H1 (cell line): ENCODE measurements at regions not wholly inside any gene's neighbourhood (a gene's known extent, or its start where the extent isn't known, plus 50 kb on each side); places are given as distances from the start of the nearest gene placed in this dataset.

Experiments
- CTCF ChIA-PET: fragments of 300-600 bp; sonication (Branson Sonifier 250); formaldehyde crosslinking; loops from one replicate; lab custom pipeline; 2021; ENCODE audit not compliant: partially characterized antibody; lab: Charles Lee
- POLR2A ChIA-PET: fragments of 300-600 bp; sonication (Branson Sonifier 250); formaldehyde crosslinking; loops from one replicate; lab custom pipeline; 2021; ENCODE audit warnings: inconsistent platforms; ENCODE audit not compliant: partially characterized antibody; lab: Charles Lee
- DNase-seq, 2 experiments: peaks; one replicate each; pipeline versions ENCODE4 v3.0.0 to v3.0.0-alpha.2; 2010 to 2022; ENCODE audit warnings: low spot score in 2 of 2, low read depth in 1 of 2, mixed read lengths in 1 of 2
- FAIRE-seq: peaks from 2 replicates; lab custom pipeline; 2011; peaks lifted over from hg19 to GRCh38; lab: Jason Lieb, UNC
- H2AFZ ChIP-seq: 2 replicates; pipeline ENCODE4 v1.8.1; 2012; ENCODE audit warnings: low read length, inconsistent platforms
- H2AK5ac ChIP-seq: 2 replicates; pipeline ENCODE4 v1.6.1; 2013; ENCODE audit warnings: low read depth, low read length
- H2BK120ac ChIP-seq: replicated peaks from 2 replicates; pipeline ENCODE3; 2013; ENCODE audit warnings: low read depth, low read length, inconsistent platforms
- H2BK12ac ChIP-seq: 2 replicates; pipeline ENCODE4 v1.6.1; 2013; ENCODE audit warnings: low read depth, low read length
- H2BK15ac ChIP-seq: 2 replicates; pipeline ENCODE4 v1.6.1; 2013; ENCODE audit warnings: low read length
- H2BK20ac ChIP-seq: 2 replicates; pipeline ENCODE4 v1.6.1; 2013; ENCODE audit warnings: low read length
- H2BK5ac ChIP-seq: 2 replicates; pipeline ENCODE4 v1.6.1; 2013; ENCODE audit warnings: low read depth, low read length
- H3K14ac ChIP-seq: 2 replicates; pipeline ENCODE4 v1.6.1; 2013; ENCODE audit warnings: inconsistent platforms; ENCODE audit not compliant: insufficient read length
- H3K18ac ChIP-seq: 2 replicates; pipeline ENCODE4 v1.6.1; 2013; ENCODE audit warnings: low read length; ENCODE audit errors: extremely low read depth
- H3K23ac ChIP-seq: 2 replicates; pipeline ENCODE4 v1.6.1; 2013; ENCODE audit warnings: inconsistent platforms; ENCODE audit not compliant: insufficient read length
- H3K23me2 ChIP-seq: 2 replicates; pipeline ENCODE4 v1.6.1; 2013; ENCODE audit warnings: low read depth, low read length
- H3K27ac ChIP-seq: 2 replicates; pipeline ENCODE4 v1.6.1; 2011; ENCODE audit warnings: low read depth, low read length, inconsistent platforms
- H3K27me3 ChIP-seq, 4 experiments: replicated peaks in 1 of 4; 1 replicate in 1 of 4; 2 replicates in 3 of 4; pipeline versions ENCODE4 v1.6.1 to v1.8.1; 2011 to 2013; ENCODE audit warnings: low read length in 3 of 4, mild to moderate bottlenecking in 3 of 4, inconsistent platforms in 2 of 4, mixed read lengths in 2 of 4, moderate library complexity in 1 of 4; ENCODE audit not compliant: control insufficient read depth in 3 of 4, insufficient read depth in 3 of 4; ENCODE audit errors: extremely low read depth in 1 of 4
- H3K36me3 ChIP-seq, 4 experiments: 2 replicates each; pipeline versions ENCODE4 v1.6.1 to v1.8.1; 2011 to 2013; ENCODE audit warnings: mild to moderate bottlenecking in 4 of 4, low read length in 3 of 4, moderate library complexity in 2 of 4, control low read depth in 1 of 4, inconsistent platforms in 1 of 4; ENCODE audit not compliant: insufficient read depth in 4 of 4, control insufficient read depth in 2 of 4
- H3K4ac ChIP-seq: replicated peaks from 2 replicates; pipeline ENCODE3; 2013; ENCODE audit warnings: low read length, low read depth, mixed read lengths, inconsistent platforms; ENCODE audit not compliant: insufficient read length
- H3K4me1 ChIP-seq, 4 experiments: replicated peaks in 1 of 4; 1 replicate in 1 of 4; 2 replicates in 3 of 4; pipeline versions ENCODE4 v1.6.1 to v1.8.1; 2011 to 2013; ENCODE audit warnings: low read length in 3 of 4, inconsistent platforms in 2 of 4, mixed read lengths in 1 of 4; ENCODE audit not compliant: insufficient read depth in 4 of 4, control insufficient read depth in 3 of 4
- H3K4me2 ChIP-seq, 2 experiments: 2 replicates each; pipeline versions ENCODE4 v1.6.1 to v1.8.1; 2011 to 2013; ENCODE audit warnings: low read depth in 2 of 2, low read length in 2 of 2, control low read depth in 1 of 2, inconsistent platforms in 1 of 2, mild to moderate bottlenecking in 1 of 2; ENCODE audit not compliant: insufficient read depth in 1 of 2
- H3K4me3 ChIP-seq, 4 experiments: fragments of 200-600, 300-600 bp in 1 of 4; sonication (generic), shearing (Covaris generic), sonication (Bioruptor Twin) in 1 of 4; 2 replicates each; pipeline versions ENCODE4 v1.5.1 to v1.8.1; 2011 to 2016; ENCODE audit warnings: low read length in 4 of 4, low read depth in 3 of 4, control low read depth in 2 of 4, inconsistent platforms in 2 of 4, mild to moderate bottlenecking in 2 of 4, mixed read lengths in 1 of 4, moderate library complexity in 1 of 4; ENCODE audit not compliant: insufficient read depth in 2 of 4; ENCODE audit errors: extremely low read depth in 1 of 4
- H3K56ac ChIP-seq: replicated peaks from 2 replicates; pipeline ENCODE3; 2013; ENCODE audit warnings: low read depth, mild to moderate bottlenecking, mixed read lengths, low read length, inconsistent platforms; ENCODE audit not compliant: insufficient read length
- H3K79me1 ChIP-seq: 2 replicates; pipeline ENCODE4 v1.6.1; 2013; ENCODE audit warnings: low read depth, low read length, control low read depth
- H3K79me2 ChIP-seq, 2 experiments: 2 replicates each; pipeline versions ENCODE4 v1.6.1 to v1.8.1; 2012 to 2013; ENCODE audit warnings: low read length in 2 of 2, mild to moderate bottlenecking in 2 of 2, inconsistent platforms in 1 of 2; ENCODE audit not compliant: insufficient read depth in 2 of 2, control insufficient read depth in 1 of 2
- H3K9ac ChIP-seq, 4 experiments: replicated peaks in 1 of 4; 1 replicate in 1 of 4; 2 replicates in 3 of 4; pipeline versions ENCODE4 v1.6.1 to v1.8.1; 2011 to 2013; ENCODE audit warnings: low read depth in 3 of 4, low read length in 3 of 4, control low read depth in 2 of 4, mild to moderate bottlenecking in 2 of 4, moderate library complexity in 2 of 4, inconsistent platforms in 1 of 4; ENCODE audit errors: extremely low read depth in 1 of 4
- H3K9me3 ChIP-seq, 2 experiments: 2 replicates each; pipeline versions ENCODE4 v1.6.1 to v1.8.1; 2012 to 2013; ENCODE audit warnings: mild to moderate bottlenecking in 2 of 2, moderate library complexity in 2 of 2, control low read depth in 1 of 2, inconsistent platforms in 1 of 2, low read depth in 1 of 2, low read length in 1 of 2, mixed read lengths in 1 of 2; ENCODE audit not compliant: insufficient read depth in 2 of 2
- H4K20me1 ChIP-seq, 2 experiments: replicated peaks in 1 of 2; 2 replicates each; pipeline versions ENCODE3 to v1.8.1; 2011 to 2013; ENCODE audit warnings: inconsistent platforms in 2 of 2, low read length in 2 of 2, mild to moderate bottlenecking in 1 of 2; ENCODE audit not compliant: insufficient read depth in 2 of 2, control insufficient read depth in 1 of 2
- H4K5ac ChIP-seq: 2 replicates; pipeline ENCODE4 v1.6.1; 2013; ENCODE audit warnings: low read length, low read depth, mixed read lengths, inconsistent platforms; ENCODE audit not compliant: insufficient read length
- H4K8ac ChIP-seq: 2 replicates; pipeline ENCODE4 v1.8.0; 2013; ENCODE audit warnings: mild to moderate bottlenecking, moderate library complexity, low read length, inconsistent platforms; ENCODE audit not compliant: insufficient read depth; ENCODE audit errors: extremely low read depth
- H4K91ac ChIP-seq: replicated peaks from 2 replicates; pipeline ENCODE3; 2013; ENCODE audit warnings: low read length, mixed read lengths, inconsistent platforms; ENCODE audit not compliant: insufficient read length
- BACH1 ChIP-seq: IDR thresholded peaks from 2 replicates; pipeline ENCODE4 v1.6.1; 2012; ENCODE audit warnings: low read length, improper control_type of control experiment
- HDAC6 ChIP-seq: IDR thresholded peaks from one replicate; pipeline ENCODE4 v1.7.1; 2012; ENCODE audit warnings: low read depth, mild to moderate bottlenecking, inconsistent platforms, low read length, moderate library complexity
- TEAD4 ChIP-seq: IDR thresholded peaks from 2 replicates; pipeline ENCODE4 v1.6.1; 2012; ENCODE audit warnings: low read depth, low read length, inconsistent platforms, mixed read lengths
- WGBS, 2 experiments: shearing (Covaris generic) in 1 of 2; methylation state at CpG; one replicate each; pipeline versions ENCODE4 v1.1.6 to v1.1.7; 2013 to 2015; ENCODE audit warnings: low lambda C conversion rate in 2 of 2, mixed read lengths in 2 of 2, inconsistent platforms in 1 of 2, low coverage in 1 of 2, missing lambda C conversion rate in 1 of 2; ENCODE audit not compliant: insufficient replicate concordance in 2 of 2, insufficient coverage in 1 of 2, insufficient read length in 1 of 2; ENCODE audit errors: extremely low coverage in 1 of 2, missing lambda C conversion rate in 1 of 2; 5-methylcytosine and 5-hydroxymethylcytosine counted together

DNA sequence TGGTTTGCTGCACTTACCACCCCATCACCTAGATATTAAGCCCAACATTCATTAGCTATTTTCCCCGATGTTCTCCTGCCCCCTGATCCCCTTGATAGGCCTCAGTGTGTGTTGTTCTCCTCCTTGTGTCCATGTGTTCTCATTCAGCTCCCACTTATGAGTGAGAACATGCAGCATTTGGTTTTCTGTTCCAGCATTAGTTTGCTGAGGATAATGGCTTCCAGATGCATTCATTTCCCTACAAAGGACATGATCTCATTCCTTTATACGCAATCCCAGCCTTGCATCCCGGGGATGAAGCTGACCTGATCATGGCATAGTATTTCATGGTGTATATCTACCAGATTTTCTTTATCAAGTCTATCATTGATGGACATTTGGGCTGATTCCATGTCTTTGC is 99.0 kb upstream of the DCAF12L2 start:
- H3K9ac ChIP-seq = no peak overlapping the region
- no peak overlapping the region for H3K23ac ChIP-seq
- no peak overlapping the region for H4K5ac ChIP-seq
- no peak overlapping the region for H2AFZ ChIP-seq
- no peaks in the 10 kb centered on the region for H4K20me1 ChIP-seq
- no peak overlapping the region for H3K4me2 ChIP-seq
- 100% methylated on average over 2 of the region's 3 CpGs; no CpG with 5 or more reads in 1 of the 2 experiments for WGBS, 2 experiments
- no peak overlapping the region for H3K18ac ChIP-seq
- ChIA-PET POLR2A (no interaction called here), CTCF (interaction anchor here (0.6 kb wide), 1 partner anchor 1089 kb away, joined by 3 read pairs; no protein-coding TSS in a partner anchor)
- H2BK20ac ChIP-seq = no peak overlapping the region
- no peaks in the 10 kb centered on the region for H3K9me3 ChIP-seq
- H2BK5ac ChIP-seq = no peak overlapping the region
- FAIRE-seq = no peak
- H3K36me3 ChIP-seq = no peaks in the 10 kb centered on the region
- no peak overlapping the region for H2BK120ac ChIP-seq
- no peak overlapping the region for H3K56ac ChIP-seq
- no peaks in the 10 kb centered on the region for H3K27me3 ChIP-seq
- H2BK15ac ChIP-seq = no peak overlapping the region
- no peaks in the 10 kb centered on the region for H3K4me1 ChIP-seq
- no peak for DNase-seq
- H4K8ac ChIP-seq = no peak overlapping the region
- H2BK12ac ChIP-seq = no peak overlapping the region
- no peak overlapping the region for H4K91ac ChIP-seq
- H3K79me1 ChIP-seq = no peaks in the 10 kb centered on the region
- H3K27ac ChIP-seq = no peak overlapping the region
- no peak overlapping the region for H3K4ac ChIP-seq
- H3K14ac ChIP-seq = no peak overlapping the region
- no peak overlapping the region for H2AK5ac ChIP-seq
- H3K23me2 ChIP-seq = no peaks in the 10 kb centered on the region
- no peaks in the 10 kb centered on the region for H3K79me2 ChIP-seq
- no peak overlapping the region for H3K4me3 ChIP-seq
- TF ChIP-seq TEAD4 = no peak
- TF ChIP-seq BACH1 = no peak
- TF ChIP-seq HDAC6 = no peak
